ENCODE measurements at regions not wholly inside any gene's neighbourhood (a gene's known extent, or its start where the extent isn't known, plus 50 kb on each side); places are given as distances from the start of the nearest gene placed in this dataset.

DNA sequence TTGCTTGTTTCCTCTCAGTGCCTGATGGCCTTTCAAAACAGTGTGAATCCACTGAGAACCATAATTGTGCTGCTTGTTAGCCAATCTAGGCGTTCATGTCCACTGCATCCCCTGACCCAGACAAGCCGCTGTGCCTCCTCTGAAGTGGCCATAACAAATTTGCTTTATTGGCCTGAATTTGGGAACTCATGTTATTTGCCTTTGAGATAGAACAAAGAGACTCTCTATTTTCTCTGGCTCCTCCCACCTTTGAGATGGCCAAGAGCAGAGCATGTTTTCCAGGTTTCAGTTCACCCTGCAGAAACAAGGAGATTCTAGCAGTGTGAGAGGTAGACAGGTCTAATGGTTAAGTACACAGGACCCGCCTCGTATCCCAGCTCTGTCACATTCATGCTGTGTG, 723.9 kb downstream of the MED13L start:
- TF ChIP-seq, protein P1, sequence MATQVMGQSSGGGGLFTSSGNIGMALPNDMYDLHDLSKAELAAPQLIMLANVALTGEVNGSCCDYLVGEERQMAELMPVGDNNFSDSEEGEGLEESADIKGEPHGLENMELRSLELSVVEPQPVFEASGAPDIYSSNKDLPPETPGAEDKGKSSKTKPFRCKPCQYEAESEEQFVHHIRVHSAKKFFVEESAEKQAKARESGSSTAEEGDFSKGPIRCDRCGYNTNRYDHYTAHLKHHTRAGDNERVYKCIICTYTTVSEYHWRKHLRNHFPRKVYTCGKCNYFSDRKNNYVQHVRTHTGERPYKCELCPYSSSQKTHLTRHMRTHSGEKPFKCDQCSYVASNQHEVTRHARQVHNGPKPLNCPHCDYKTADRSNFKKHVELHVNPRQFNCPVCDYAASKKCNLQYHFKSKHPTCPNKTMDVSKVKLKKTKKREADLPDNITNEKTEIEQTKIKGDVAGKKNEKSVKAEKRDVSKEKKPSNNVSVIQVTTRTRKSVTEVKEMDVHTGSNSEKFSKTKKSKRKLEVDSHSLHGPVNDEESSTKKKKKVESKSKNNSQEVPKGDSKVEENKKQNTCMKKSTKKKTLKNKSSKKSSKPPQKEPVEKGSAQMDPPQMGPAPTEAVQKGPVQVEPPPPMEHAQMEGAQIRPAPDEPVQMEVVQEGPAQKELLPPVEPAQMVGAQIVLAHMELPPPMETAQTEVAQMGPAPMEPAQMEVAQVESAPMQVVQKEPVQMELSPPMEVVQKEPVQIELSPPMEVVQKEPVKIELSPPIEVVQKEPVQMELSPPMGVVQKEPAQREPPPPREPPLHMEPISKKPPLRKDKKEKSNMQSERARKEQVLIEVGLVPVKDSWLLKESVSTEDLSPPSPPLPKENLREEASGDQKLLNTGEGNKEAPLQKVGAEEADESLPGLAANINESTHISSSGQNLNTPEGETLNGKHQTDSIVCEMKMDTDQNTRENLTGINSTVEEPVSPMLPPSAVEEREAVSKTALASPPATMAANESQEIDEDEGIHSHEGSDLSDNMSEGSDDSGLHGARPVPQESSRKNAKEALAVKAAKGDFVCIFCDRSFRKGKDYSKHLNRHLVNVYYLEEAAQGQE (IDR thresholded peaks at IDR 0.05; ENCODE audit: low read depth): no peak
- no peak for TF ChIP-seq YY1 (IDR thresholded peaks at IDR 0.05; ENCODE audit: low read depth)
- TF ChIP-seq TAF1 (IDR thresholded peaks at IDR 0.05; ENCODE audit: low read depth): no peak
